GM19043 (cell line): ENCODE measurements at regions not wholly inside any gene's neighbourhood (a gene's known extent, or its start where the extent isn't known, plus 50 kb on each side); places are given as distances from the start of the nearest gene placed in this dataset.

ENCODE experiments used
- ATAC-seq: cut with Tn5 transposase; IDR thresholded peaks from one replicate; pipeline ENCODE4 v1.9.1; 2021; ENCODE audit warnings: low read depth; ENCODE audit not compliant: unreplicated experiment

DNA sequence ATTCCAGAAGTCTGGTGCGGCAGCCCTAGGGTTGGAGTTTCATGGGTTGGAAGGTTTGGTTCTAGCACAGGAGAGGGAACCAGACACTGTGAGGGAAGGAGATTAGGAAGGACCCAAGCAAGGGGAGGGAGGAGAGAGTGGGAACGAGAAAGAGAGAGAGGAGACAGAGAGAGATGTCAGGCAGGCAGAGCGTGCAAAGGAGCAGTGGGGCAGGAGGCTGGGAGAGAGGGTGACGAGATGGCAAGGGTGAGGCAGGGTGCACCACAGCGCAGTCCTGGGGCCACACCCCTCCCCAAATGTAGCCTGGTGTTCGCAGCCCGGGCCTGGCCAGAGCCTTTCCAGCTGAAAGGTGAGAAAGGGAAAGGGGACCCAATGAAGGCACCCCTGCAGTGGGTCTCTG is 162.9 kb upstream of the TLE3 start:
- no peak for ATAC-seq

DNA sequence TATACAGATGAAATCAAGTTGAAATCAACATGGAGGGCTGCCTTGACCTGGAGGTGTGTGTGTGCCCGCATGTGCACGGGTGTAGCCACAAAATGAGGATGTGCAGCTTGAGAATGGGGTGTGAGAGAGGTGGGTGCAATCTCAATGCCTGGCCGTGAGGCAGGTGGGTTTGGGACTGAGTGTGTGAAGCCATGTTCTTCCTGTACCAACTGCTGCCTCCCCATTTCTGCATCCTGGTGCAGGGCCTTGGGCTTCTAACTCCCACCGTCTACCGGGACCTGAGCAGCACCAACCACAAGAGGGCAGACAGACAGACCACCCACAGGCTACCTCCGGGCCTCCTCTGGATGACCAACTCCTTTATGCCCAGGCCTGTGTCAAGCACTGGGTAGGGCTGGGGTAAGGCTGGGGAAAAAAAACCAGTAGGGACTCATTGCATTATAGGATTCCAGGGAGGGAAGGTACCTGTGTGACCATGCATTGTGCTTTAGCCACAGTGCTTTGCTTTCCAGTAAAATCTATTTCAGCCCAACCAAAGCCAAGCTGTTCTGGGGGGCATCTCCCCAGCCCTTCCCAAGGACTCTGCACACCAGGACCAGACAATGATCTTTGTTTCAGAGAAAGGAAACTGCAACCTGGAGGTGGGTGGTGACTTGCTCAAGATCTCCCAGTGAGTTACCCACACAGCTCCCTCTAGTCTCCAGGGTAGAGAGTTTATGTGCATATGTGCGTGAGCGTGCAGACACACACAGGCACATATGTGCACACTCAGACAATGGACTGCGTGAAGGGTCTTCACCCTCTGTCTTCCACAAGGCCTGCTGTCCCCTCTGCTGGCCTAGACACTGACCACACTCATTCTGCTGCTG is 162.2 kb upstream of the TLE3 start:
- ATAC-seq = no peak

DNA sequence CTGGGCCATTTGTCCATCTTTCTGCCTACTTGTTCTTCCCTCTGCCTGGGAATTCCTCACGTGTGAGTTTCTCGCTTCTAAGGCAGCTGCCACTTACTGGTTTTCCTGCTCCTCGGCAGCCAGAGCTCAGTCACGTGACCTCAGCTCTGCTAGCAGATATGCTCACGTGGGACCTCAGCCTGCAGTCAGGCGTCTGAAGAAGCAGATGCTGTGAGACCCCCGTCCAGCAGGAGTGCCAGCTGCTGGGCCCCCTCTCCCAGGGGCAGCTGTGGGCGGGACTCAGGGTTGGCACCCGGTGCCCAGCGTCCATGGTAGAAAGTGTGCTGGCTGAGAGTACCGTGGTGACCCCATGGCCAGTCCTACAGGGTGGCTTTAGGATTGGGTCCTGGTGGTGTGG is 161.3 kb upstream of the TLE3 start:
- ATAC-seq = no peak

DNA sequence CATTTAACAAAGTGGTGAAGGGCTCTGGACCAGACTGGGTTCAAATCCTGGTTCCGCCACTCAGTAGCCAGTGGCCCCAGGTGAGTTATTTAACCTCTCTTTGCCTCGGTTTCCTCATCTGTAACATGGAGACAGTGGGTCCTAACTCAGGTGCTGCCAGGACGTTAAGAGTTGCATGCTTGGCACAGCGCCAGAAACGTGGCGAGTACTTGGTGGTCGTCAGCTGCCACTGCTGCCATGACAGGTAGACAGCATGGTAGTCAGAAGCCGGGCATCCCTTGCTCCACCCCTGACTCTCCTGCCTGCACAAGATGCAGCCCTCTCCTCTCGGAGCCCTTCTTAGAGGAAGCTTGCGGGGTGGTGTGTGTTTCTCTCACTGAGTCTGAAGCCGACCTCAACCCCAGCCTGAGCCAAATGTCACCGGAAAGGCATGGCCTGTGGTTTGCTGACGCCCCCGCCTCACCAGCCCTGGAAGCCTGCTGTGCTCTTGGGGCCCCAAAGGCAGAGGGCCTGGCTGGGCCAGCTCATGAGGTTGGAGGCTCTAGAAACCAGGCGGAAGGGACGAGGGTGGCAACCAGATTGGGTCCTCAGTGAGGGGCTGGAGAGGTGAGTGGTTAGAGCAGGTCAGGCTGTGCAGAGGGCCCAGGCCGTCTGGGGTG is 160.8 kb upstream of the TLE3 start:
- ATAC-seq = no peak

DNA sequence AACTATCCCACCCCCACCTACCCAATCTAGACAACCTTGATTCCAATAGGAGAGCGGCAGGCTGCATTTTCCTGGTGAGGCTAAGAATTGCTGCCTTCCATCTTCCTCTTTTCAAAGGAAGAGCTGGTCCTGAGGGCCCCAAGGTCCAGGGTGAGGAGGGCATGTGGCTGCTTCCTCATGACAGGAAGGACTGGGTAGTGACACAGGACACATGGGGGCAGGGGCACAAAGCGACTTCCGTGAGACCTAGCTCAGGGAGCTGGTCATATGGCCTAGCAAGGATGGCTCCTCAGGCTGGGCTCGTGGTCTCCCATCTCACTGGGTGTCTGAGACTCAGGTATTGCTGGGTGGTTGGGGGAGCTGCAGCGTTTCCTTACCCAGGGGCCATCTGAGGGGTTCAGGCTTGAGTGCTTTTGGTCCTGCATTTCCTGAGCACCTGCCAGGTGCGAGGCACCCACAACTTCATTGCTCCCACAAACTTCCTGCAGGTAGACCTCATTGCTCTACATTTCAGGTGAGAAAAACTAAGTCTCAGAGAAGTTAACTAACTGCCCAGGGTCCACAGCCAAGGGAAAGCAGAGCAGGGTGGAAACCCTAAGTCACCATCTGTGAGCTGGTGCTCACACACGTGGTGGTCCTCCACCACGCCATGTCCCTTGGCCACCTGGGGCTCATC is 160.0 kb upstream of the TLE3 start:
- no peak for ATAC-seq

DNA sequence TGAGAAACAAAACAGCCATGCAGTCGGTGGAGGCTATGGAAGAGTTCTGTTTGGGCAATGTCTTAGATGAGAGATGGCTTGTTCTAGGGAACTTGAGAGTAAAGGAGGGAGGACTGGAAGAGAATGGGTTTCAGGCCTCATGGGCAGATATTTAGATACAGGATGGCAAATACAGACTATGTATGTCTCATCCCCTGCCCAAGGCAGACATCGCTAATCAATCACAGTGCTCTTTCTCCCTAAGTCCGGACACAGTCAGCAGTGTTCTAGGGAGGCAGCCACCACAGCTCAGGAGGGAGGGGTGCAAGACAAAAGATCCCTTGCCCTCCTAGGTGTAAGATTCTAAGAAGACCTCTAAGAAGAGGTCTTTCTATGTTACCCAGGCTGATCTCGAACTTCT is 159.3 kb upstream of the TLE3 start:
- no peak for ATAC-seq

DNA sequence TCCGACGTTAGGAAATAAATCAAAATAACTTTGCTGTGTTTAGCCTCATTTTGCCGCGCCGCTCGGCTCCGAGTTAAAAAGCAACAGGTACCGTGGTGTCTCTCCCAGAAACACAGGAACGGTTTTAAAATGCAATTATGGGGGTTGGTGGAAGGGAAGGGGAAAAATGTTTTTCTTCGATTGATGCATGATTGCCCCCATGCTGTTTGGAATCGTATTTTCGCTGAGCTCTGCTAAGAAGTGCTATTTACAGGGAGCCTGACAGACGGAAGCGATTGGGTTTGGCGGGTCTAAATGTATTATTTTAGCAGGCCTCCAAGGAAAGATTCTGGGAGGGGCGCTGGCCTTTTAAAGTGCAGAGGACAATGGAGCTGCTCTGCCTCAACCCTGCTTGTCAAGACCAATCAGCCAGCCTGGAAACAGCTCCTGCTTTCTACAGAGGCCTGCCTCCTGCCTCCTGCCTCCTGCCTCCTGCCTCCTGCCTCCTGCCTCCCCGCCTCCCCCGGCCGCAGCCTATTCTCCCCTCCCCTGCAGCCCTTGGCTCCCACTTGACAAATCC is 156.7 kb upstream of the TLE3 start:
- ATAC-seq = no peak

DNA sequence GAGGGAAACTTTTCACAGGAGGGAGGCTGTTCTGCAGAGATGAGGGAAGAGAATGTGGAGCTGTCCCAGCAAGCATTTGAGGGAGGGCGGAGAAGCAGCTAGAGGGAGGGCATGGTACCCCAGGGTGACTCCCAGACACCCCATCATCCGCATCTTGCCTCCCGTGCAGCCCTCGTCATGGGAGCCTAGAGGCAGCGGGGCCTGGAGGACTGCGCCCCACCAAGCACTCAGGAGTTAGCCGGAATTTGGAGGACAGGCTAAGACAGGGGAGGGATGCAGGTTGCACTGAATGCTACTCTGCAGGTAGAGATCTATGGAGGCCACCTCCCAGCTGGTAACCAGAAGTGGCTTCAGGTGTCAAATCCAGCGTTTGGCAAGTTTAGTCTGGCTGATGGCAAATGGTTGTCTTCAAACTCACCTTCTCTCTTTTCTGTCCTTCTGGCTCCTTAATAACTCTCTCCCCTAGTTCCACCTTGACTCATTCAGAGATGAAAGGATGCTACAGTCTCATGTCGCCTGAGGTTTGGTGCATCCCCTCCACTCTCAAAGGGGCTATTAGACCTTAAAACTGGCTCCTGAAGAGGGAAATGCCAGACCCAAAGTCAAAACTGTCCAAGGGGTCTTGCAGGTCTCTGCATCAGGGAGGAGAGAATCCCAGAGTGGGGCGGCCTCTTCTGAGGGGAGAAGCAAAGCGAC is 155.9 kb upstream of the TLE3 start:
- ATAC-seq = no peak

DNA sequence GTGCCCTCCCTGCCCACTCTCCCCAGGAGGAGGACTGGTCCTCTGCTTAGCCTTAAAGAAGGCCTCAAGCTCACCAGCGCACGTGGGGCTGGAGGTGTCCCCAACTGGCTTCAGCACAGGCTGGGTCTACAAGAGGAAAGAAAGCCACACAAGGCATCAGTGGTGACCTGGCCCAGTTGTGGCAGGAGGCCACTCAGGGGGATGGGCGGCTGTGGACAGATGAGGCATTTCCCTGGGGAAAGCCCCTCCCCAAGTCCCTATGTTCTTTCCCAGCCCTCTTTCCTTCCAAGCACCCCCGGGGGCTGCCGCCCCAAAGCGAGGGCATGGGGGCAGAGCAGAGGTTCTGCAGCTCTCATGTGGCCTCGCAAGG is 155.2 kb upstream of the TLE3 start:
- no peak for ATAC-seq

DNA sequence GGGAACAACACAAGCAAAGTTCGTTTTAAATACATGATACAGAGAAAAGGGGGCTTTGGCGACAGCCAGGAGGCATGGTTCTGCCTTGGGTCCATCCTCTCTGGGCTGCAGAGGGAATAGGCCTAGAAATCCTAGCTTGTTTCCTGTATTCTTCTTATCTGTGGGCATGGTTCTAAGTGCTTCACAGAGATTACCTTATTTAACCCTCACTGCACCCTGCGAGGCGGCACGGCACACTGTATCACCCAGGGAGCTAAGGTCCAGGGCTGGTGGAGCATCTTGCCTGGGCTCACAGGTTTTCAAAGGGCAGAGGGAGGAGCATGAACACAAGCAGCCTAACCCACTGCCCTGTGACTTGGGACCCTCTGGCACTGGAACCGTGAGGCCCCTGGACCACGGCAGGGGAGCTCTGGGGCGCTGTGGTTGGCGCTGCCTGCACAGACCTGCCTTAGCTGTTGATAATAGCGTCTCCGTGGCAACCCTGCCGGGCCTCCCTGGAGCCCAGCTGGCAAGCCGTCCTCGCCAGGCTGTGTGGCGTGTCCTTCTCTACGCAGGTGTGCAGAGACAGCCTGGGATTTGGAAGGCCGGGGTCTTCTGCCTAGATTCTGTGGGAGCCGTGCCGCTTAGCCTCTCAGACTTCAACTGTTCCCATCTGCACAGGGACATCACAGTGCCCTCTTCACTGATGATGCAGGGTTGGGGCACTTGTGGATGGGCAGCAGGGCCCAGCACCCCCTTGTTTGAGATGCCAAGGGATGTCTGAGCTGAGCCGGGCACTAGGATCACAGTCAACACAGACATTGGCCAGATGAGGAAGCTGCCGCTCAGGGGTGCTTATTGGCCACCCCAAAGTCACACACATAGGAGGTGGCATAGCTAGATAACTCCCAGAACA is 154.6 kb upstream of the TLE3 start:
- no peak for ATAC-seq

DNA sequence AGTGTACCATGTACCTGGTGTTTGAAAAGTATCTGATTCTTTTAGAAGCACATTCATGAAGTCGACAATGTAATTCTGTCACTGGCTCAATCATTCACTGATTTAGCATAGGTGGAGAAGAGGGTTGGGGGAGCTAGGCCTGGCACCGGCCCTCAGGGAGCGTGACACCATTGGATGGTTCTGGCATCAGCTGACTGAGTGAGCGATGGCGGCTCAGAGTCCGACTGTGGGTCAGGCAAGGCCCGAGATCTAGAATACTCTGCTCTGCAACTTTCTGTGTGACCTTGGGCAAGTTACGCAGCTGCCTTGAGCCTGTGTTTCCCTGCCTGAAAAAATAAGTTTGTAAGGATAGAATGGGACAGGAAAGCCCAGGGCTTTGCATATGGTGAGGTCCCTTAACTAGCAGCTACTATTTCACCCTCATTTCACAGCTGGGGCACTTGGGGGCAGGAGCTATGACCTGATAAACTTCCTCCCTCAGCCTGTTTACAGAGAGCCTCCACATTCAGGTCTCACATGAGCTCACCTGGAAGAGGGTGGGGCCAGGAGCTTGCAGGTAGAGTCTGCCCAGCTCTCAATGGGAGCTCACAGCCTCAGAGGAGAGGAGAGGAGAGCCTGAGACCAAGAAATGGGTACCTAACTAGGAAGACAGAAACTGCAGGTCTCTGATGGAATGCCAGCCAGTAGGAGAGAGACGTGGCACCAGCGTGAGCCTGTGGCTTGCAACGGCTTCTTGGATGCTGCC is 153.7 kb upstream of the TLE3 start:
- ATAC-seq = no peak

DNA sequence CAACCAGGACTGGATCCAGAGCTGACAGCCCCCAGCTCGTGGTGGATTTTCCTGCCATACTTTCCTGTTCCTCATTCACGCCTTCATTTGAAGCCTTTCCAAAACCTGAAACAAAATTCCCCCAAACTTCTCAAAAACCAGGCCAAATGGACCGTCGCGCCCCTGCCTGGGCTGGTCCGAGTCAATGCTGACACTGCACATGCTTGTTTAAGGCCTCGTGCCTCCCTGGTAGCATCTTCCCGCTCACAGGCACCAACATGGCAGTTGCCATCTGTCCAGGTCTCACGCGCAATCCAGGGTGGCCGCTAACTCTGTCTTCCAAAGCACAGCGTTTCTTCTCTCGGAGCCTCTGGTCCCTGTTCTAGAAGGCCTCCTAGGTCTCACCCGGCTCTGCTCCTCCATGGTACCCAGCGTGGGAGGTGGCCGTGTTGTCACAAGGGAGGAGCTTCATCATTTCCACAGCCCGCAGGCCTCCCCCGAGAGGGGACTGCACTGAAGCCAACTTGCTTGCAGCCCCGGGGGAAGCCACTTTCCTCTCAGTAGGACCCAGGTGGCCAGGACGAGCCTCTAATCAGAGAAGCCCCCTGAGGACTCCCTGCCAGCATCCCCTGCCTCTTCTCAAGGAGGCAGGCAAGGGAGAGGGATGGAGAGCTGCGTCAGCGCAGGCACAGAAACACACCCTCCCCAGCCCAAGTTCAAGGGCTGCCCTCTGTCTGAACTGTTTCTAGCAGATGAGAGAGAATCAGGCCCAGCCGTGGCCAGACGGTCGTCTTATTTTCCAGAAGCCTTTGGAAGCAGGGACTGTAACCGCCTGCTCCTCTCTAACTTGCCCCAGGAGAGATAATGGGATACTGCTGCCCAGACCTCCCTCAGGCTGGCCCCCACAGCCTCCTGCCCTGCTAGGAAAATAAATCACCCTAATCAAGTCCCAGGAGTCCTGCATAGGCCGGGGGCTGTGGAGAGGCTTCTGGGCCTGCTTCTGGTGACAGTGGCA is 152.8 kb upstream of the TLE3 start:
- no peak for ATAC-seq

DNA sequence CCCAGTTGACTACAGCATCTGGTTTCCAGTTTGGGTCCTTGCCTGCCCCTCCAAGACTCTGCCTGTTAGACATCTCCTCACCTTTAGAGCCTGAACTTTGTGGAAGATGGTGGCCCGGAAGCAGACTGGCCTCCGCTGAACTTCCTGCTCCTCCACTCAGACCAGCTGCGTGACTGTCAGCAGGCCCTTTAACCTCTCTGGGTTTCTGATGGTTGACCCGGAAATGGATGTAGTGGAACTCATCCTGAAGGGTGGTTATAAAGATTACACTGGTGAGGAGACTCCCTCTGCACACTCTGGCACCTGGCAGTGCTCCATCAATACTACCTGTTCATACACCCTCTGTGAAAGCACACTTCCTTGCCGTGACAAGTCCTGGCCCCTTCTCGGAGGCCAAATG is 151.9 kb upstream of the TLE3 start:
- no peak for ATAC-seq

DNA sequence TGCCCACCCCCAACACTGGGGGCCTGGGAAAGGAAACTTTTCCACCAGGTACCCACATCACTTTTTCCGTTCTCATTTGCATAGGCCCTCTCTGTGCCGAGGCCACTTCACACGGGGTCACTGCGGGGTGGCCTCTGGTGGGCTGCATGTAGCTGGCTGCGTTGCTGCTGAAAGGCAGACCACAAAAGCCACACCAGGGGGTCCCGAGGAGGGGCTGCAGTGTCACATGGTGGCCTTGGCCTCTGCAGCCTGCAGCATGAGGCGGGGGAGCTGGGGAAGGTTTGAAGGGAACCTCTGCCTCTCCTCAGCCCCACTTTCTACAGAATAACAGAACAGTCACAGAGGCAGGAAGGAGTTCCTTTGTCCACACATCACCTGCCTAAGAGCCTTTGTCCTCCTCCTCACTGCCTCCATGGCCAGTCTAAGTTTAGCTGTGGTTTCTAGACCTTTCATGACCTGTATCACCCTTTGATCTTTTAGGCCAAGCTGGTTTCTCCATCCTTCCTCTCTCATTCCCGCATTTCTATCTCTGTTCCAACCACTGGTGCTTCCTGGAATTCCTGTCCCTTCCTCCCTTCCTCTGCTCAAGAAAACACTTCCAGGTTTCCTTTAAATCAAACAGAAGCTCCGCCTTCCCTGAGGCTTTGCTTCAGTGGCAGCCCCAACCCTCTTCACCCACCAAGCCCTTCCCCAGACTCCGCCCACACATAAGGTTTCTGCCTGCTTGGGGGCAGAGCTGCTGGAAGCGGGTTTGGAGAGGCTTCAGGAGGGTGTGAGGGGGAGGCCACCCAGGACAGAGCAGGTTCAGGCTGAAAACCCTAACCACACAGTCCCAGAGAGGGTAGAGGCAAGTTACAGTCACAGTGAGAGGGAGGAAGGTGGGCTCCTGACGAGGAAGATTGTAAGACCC is 150.7 kb upstream of the TLE3 start:
- no peak for ATAC-seq

DNA sequence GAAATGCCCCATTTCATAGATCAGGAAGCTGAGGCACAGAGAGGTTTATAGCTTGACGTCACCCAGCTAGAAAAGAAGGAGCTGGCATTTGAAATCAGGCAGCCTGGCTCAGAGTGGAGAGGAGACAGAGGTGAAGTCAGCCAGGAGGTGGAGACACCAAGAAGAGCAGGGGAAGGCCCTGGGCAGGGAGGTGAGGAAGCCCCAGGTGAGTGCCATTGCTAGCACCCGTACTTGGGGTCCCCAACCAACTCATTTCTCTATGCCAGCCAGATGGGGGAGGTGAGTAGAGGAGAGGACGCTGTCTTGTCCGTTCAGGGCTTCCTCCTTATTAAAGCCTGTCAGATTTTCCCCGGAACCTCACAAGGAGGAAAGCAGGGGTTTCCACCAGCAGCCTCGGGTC is 149.6 kb upstream of the TLE3 start:
- no peak for ATAC-seq

DNA sequence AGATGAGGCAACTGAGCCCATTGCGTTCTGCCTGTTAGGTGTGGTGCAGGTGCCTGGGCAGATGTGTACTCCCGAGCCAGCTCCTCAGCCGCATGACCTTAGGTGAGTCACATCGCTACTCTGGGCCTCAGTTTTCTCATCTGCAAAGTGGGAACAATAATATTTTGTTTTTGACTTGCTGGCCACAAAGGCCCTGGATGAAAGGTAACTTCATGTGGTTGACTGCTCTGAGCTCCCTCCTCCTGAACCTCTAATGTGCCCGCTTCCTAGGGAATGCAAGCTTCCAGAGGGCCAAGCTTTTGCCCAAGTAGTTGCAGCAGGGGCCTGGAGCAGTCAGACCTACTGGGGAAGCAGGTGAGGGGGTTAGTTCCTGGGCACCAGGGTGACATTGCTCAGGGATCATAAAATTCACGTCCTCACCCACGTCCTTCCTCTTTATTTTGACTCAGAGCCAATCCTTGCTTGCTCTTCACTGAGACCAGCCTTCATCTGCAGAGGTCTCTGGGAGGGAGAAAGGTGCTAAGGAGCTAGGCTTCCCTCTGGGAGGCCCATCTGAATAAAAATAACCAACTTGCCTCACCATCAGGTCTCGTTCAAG is 149.0 kb upstream of the TLE3 start:
- ATAC-seq = no peak
